Stimulated activated CD4-positive, alpha-beta T cell treated with anti-CD3 and anti-CD28 coated beads, Interleukin-2, amount 100 ng/mL, for 48 hours (primary cell): ENCODE measurements at regions not wholly inside any gene's neighbourhood (a gene's known extent, or its start where the extent isn't known, plus 50 kb on each side); places are given as distances from the start of the nearest gene placed in this dataset.

Experiments used
- DNase-seq, 2 donors: peaks; one replicate each; pipeline ENCODE4 v3.0.0-alpha.2; 2020

DNA sequence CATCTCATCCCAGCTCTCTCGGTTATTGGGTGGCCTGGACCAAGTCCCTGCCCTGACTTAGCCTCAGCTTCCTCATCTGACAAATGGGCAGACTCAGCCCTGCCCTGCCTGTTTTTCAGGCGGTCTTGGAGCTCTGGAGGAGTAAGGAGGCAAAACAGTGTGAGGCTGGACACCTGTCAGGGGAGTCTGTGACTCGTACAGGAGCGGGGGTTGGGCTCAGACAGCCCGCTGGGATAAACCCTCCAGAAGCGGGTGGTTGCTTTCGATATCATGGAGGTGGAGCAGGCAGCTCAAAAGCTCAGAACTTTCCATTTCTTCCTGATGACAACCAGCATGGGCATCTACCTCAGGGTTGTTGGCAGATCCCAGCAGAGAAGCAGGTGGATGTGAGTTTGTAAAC, 72.9 kb upstream of the GGTA1 start:
- DNase-seq: no peak

- DNase-seq: no peak
Observed at GRCh38 chr9:121573717-121574485, 74.3 kb upstream of the GGTA1 start.

DNA sequence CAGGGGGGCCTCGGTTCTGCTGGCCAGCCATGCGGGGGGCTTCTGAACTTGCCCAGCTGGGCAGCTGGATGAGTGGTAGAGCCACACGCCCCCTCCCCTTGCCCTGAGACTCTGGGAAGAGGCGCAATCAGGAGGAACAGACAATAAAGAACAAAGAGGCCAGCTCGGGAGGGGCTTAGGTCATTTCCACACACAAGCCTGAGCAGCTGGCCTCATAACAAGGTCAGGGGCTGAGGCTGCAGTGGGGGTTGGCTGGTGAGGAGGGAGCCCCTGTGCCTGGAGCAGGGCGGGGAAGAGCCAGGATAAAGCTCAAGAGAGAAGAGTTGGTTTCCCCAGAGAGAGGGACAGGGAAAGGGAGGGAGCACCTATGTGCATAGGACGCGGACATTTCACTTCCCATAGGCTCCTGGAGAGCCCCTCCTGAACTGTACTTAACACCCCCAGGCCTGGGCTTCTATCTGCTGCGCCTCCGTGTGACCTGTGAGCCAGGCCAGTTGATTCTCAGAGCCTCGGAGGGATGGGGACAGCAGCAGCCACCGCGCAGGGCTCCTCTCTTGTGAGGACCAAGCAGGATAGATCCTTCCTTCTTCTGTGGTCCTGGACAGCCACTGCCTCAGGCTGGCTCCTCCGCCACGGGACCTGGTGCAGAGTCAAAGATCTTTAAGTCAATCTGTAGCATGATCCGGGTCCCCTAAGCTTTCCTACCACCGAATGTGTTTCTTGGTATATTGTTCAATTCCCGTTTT, 75.3 kb upstream of the GGTA1 start:
- no peak for DNase-seq

DNA sequence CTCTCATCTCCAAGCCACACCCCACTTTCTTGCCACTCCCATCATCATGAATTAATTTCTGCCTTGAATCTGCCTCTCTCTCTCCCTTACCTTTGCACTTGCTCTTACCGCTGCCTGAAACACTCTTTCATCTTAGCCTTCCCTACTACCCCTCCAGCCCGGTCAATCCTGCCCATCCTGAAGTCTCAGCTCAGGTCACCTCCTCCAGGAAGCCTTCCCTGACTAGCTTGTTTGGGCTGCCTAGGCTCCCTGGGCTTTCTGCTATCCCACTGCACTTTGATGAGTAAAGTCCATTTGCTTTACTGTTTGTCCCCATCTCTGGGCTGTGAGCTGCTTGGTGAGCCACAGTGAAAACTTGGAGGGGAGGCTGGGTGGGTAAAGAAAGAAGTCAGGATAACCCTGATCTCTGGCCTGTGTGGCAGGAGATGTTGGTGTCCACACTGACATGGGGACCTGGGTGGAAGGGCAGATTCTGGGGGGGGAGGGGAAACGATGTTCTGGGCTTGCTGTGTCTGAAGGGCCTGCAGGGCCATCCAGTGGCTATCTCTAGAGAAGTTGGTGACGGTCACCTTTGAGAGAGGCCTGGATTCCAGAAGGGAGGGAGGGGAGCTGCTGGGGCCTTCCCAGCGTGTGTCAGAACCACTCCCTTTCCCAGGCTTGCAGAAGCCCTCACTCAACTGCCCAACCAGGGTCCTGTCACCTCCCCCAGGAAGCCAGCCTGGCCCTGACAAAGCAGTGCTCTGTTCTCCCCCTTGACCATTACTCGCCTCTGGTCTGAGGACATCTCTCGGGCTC, 75.0 kb upstream of the DAB2IP start:
- DNase-seq: no peak

GRCh38 chr9:121577166-121577565, 74.3 kb upstream of the DAB2IP start:
- DNase-seq: no peak

DNA sequence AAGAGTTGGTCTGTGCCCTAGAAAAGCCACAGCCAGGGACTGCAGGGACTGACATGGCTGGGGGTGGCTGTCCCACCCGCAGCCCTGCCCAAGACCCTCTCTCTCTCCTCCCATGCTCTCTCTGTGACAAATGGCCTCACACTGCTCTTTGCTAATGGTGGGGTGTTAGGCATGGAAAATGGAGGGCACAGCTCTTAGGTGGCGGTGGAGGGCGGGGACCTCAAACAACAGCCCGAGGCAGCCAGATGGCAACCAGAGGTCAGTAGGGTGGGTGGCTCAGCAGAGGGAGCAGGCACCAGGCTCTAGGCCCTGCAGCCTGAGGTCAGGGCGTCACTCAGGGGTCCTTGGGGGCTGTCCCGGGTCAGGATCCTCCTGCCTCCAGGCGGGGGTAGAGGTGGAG, 73.9 kb upstream of the DAB2IP start:
- DNase-seq: no peak

DNA sequence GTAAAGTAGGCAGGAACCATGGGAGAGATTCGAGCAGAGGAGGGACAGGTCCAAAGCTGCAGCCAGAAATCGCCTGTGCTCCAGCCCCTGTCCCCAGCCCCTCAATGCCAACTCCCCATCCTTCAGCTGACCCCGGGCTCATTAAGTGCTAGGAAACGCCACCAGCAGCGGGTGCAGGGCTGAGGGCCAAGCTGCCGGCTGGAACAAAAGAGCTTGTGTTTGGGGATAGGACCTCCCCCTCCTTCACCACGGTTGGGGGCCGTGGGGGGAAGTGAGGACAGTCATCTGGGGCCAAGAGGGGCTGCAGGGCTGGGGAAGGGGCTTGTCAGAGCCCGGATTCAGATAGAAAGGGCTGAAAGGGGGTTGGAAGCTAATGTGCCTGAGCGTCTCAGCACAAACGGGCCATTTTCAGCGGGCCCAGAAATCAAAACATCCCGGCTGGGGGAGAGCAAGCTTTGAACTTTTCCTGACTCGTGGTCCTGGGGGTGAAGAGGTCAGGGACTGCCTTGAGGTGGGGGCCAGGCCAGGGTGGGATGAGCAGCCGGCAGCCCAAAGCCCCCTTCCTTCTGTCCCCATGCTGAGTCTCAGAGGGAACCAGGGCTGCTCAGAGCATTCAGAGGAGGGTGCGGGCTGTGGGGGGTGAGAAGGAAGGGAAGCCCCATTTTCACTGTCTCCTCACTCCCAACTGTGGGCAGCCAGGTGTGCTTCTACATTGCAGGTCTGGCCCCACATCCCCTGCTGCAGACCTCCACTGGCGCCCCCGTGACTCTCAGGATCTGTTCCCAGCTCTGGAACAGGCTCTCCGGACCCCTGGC, 69.4 kb upstream of the DAB2IP start:
- no peak for DNase-seq

- DNase-seq: no peak
Observed at GRCh38 chr9:121582641-121583040, 68.8 kb upstream of the DAB2IP start.

DNA sequence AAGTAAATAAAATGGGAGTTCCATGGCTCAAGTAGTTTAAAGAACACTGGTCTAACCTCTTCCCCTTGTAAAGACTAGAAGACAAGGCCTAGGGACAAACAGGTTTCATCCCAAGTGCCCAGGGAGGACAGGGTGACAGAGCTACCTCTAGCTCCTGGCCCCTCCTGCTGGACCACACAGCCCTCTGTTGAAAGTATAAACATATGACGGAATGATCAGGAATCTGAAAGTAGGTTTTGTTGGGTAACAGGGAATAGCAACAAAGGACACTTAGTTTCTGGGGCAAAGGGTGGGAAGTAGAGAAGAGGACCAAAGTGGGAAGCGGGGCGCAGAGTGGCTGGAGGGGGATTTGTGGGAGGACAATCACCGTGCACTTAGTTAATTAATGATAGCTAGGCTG, 67.0 kb upstream of the DAB2IP start:
- DNase-seq: no peak

GRCh38 chr9:121587863-121588262, 63.6 kb upstream of the DAB2IP start:
- no peak for DNase-seq

DNA sequence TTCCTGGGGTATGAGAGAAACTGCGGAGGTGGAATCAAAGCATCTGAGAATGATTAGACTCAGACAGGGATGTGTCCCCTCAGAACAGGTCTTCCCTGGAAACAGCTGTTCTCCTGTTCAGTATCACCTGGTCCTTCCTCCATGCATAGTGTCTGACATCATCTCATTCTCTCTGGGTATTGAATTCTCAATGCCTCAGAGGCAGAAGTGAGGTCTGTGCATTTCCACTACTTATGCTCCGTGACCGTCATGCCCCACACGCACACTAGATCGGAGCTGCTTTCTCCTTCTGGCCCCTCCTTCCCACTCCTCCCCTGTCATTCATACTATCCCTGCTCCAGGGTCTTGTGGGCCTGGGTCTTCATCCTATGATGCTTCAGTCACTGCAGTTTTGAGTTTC, 61.4 kb upstream of the DAB2IP start:
- DNase-seq: no peak

- no peak for DNase-seq
Observed at GRCh38 chr9:121592265-121592664, 59.2 kb upstream of the DAB2IP start.

DNA sequence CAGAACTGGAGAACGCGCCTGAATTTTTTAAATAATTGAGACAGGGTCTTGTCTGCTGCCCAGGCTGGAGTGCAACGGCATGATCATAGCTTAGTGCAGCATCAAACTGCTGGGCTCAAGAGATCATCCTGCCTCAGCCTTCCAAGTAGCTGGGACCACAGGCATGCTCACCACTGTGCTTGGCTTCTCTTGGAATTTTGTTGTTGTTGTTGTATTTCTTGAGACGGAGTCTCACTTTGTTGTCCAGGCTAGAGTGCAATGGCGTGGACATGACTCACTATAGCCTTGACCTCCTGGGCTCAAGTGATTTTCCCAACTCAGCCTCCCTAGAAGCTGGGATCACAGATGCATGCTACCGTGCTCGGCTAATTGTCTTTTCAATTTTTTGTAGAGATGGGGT, 58.4 kb upstream of the DAB2IP start:
- no peak for DNase-seq

GRCh38 chr9:121596515-121596914, 54.9 kb upstream of the DAB2IP start:
- no peak for DNase-seq

GRCh38 chr9:121597698-121598166, 53.7 kb upstream of the DAB2IP start:
- DNase-seq: no peak

- DNase-seq: no peak
Observed at GRCh38 chr9:121598167-121598964, 53.1 kb upstream of the DAB2IP start.

DNA sequence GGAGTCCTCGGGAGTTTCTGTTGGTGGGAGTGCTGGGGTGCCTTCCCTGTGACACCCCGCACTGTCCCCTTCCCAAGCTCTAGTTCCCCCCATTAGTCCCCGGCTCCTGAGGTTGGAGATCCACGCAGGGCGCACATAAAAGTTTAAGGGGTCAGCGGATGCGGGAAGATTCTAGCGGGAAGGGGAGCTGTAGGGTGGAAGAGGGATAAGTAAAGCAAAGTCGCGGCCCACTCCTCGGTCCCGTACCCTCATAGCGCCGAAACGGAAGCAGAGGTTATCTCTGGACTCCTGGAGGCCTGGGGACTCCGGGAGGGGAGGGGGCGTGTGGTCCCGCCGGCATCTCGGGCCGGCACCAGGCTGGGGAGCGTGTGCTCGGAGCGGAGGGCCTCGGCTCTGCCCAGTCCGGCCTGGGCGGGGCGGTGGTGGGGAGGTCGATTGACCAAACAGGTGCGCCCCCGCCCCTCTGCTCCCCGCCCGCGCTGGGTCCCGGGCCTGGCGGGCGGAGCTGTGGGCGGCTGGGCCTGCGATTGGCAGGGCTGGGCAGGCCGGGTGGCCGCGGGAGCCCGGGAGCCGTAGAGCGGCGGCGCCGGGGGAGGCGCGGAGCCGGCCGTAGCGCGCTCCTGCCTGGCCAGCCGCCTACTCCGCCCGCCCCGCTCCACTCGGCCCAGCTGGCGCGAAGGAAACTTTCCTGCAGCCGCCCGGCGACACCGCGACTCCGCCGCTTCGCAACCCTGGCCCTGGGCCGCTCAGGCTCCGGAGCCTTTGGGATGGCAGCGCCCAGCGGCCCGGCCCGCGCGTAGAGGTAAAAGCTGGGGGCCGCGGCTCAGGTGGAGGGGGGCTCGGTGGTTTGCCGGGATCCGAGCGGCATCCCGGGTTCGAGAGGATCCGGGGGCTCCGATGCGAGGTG, 52.2 kb upstream of the DAB2IP start:
- DNase-seq: no peak

- DNase-seq: no peak
Observed at GRCh38 chr9:121599872-121600585, 51.4 kb upstream of the DAB2IP start.

GRCh38 chr9:121601194-121601593, 50.2 kb upstream of the DAB2IP start:
- DNase-seq: no peak
